Right lung (tissue), 2 donors: ENCODE measurements at regions not wholly inside any gene's neighbourhood (a gene's known extent, or its start where the extent isn't known, plus 50 kb on each side); places are given as distances from the start of the nearest gene placed in this dataset.

ENCODE experiments used
- DNase-seq, 2 donors: peaks; one replicate each; pipeline ENCODE4 v3.0.0-alpha.2; 2013

DNA sequence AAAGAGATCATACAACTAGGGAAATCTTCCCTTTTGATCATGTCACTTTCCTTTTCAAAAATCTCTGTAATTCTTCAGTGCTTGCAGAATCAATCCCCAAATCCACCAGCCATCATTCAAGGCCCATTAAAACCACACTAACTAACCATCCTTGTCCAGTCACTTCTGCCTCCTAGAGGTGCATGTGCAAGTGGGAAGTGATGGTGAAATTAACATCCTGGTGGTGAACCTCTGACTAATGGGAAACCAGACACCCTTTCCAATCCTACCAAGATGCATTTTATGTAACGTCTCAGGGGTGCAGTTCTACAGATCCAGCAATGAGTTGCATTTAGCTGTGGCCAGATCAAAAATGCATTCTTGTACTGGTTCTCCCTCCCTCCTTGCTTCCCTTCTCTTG is 341.8 kb downstream of the RAPGEF2 start:
- DNase-seq = no peak

DNA sequence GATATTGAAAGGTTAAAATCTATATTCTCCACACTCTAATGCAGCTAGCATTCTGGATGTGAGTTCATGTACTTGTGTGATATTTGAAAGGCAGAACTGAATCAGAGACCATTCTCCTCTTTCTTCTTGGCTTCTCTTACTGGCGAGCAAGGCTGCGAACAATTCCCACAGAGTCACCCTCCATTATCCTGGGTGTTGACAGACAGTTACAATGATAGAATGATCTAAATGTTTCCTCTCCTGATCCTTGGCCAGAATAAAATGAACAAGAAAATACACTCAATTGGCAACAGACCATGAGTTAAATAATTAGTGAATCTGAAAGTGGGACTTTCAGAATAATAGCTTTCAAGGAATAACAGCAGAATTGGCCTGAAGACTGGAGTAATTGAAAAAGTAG is 342.8 kb downstream of the RAPGEF2 start:
- DNase-seq = no peak

DNA sequence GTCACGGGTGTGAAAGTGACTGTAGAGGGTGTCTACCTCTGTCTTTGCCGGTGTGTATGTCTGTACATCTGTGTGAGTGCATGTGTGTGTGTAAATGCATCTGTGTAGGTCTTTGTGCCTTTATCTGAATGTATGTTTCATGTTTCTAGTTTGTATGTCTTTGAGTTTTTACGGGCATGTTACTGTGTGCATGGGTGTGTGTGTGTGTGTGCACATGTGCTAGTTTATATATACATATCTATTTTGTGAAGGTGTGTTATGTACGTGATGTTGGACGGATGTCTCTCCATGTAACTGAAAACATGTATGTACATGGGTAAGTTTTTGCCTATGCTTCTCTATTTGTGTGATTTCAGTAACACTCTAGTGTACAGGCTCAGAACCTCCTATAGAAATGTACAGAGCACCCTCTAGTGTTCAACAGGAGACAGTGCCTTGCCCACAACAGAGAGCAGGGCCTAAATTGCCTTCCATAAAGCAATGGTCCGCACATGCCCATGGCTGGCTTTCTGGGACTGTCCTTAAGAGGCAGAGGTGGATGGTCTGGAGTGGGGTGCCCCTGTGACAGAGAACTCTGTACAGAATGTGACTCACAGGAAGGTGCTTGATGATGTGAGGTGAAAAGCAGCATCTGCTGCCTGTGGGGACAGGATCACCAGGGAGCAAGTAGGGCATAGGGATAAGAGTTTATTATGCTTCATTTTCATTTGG is 343.5 kb downstream of the RAPGEF2 start:
- DNase-seq = peak; percentile 51 to 62

DNA sequence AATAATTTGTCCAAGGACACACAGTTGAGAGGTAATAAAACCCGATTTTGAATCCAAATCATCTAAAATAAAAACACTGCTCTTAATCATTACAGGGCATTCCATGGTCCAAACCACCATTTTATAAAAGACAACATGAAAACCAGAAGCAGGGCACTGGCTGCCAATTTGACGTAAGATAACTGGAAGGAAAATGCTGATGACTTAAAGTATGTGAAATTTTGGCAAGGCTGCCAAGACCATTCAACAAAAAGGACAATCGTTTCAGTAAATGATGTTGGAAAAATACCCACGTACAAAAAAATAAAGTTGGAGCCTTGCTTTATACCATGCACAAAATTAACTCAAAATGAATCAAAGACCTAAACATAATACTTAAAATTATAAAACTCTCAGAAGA is 344.4 kb downstream of the RAPGEF2 start:
- DNase-seq = no peak

DNA sequence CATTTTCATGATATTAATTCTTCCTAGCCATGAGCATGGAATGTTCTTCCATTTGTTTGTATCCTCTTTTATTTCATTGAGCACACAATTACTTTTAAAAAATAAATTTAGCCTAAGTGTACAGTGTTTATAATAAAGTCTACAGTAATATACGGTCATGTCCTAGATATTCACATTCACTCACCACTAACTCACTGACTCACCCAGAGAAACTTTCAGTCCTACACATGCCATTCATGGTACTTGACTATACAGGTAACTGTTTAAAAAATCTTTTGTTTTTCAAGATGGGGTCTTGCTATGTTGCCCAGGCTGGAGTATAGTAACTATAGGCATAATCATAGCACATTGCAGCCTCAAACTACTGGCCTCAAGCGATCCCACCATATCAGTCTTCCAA is 348.1 kb downstream of the RAPGEF2 start:
- DNase-seq = no peak

DNA sequence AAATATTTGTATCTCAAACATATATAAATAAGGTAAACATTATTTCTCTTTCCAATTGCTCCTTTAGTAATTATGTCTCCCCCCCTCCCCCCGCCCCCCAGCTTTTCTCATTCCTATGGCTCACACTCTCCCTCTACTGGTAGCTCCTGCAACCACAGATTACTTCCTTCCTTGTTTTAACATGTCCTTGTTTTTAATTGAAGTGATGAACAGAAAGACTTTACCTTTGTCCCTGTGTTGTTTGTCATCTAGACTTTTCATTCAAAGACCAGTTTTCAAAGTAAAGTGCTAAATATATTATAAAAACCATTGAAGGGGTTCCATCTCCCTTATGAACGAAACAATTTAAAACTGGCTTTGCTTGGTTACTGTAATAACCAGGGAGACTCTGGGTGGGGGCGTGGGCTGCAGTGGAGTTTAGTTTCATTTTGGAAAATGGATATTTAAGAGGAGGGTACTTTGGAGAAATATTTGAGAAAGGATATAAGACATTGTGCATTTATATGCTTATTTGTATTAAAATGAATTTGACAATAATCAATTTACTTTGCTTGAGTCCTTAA is 352.9 kb downstream of the RAPGEF2 start:
- DNase-seq = peak in 1 of 2 donors; percentile 14

DNA sequence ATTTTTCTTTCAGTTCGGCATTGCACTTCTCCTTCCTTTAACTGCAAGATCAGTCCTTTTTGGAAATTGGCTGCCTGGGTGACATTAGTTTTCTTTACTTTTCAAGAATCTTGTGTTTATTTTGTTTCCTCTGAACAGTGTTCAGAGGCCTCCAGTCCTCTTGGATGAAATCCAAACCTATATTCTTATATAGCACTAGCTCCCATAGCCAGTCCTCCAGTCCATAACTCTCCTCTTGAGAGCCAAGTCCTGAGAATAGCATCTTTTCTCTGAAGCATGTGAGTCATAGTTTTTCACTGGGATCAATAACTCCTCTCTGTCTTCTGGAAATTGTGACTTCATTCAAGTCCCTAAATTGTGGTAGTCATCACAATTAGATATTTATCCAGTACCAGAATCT is 357.5 kb downstream of the RAPGEF2 start:
- peak in 1 of 2 donors; percentile 12 for DNase-seq

DNA sequence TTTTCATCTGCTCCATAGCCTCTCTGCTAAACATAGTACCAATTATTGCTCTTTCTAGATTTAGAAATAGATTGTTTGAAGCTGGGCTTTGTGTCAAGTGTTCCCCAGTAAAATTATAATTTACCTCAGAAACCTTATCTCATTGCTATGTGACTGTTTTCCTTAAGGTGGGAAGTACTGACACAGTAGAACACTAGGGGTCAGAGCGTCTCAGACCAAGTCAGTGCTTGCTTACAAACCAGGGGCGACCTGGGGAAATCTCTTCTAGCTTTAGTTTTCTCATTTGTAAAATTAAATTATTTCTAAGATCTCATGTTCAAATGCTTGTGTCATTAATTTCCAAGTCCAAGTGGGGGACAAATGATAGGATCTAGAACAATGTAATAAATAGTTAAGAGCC is 360.4 kb downstream of the RAPGEF2 start:
- no peak for DNase-seq

DNA sequence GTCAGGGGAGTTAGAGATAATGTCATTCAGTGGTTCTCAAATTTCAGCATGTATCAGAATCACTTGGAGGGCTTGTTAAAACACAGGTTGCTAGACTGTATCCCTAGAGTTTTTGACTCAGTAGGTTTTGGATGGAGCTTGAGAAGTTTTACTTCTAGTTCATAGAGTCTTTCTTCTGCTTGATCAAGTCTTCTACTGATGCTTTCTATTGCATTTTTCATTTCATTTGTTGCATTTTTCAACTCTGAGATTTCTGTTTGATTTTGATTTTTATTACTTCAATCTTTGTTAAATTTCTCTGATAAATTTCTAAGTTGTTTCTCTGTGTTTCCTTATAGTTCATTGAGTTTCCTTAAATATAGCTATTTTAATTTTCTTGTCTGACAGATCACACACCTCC is 361.4 kb downstream of the RAPGEF2 start:
- no peak for DNase-seq

DNA sequence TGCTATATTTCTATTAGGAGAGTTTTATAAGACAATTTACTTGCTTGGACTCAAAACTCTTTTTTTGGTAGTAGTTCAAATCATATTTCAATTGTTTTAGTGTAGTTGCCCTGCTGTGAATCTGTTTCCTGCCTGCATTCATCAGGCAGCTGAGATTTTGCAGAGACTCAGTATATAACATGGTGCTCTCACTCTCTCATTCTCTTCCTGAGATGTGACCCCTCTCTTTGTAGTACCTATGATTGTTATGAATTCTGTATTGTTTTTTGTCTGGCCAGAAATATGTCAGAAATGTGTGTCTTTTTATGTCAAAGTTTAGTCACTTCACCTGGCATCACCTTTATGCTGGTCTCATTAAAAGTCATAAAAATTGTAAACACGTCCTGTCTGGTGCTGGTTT is 374.0 kb downstream of the RAPGEF2 start:
- no peak for DNase-seq

DNA sequence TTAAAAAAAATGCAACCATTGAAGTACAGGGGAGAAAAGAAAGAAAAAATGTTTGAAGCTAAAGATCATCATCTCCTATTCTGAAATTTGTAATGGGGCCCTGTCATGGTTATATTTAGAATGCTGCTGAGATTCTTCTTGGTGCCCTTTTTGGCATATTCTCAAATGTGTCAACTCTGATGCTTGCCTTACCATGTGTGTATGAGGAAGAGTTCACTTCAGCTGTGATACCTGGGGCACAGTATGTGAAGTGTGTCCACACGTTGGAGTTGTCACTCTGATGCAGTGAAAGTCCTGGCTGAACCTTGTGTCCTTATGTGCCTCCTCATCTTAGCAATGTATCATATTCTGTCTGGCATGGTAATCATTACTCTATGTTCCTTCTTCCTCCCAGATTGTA is 377.9 kb downstream of the RAPGEF2 start:
- DNase-seq = no peak

DNA sequence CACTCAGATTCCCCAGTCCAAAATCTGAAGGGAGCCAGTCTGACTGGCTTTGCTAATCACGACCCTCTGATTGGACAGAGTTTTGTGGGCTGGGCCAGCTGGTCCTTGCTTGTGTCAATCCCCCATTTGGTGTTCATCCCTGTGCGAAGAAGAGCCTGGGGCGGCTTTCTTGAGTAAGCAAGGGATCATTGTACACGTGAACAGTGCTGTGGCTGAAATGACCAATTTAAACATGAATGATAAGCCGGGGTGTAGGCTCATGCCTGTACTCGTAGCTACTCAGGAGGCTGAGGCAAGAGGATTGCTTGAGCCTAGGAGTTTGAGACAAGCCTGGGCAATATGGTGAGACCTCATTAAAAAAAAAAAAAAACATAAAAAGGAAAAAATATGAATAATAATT is 379.1 kb downstream of the RAPGEF2 start:
- DNase-seq = no peak

DNA sequence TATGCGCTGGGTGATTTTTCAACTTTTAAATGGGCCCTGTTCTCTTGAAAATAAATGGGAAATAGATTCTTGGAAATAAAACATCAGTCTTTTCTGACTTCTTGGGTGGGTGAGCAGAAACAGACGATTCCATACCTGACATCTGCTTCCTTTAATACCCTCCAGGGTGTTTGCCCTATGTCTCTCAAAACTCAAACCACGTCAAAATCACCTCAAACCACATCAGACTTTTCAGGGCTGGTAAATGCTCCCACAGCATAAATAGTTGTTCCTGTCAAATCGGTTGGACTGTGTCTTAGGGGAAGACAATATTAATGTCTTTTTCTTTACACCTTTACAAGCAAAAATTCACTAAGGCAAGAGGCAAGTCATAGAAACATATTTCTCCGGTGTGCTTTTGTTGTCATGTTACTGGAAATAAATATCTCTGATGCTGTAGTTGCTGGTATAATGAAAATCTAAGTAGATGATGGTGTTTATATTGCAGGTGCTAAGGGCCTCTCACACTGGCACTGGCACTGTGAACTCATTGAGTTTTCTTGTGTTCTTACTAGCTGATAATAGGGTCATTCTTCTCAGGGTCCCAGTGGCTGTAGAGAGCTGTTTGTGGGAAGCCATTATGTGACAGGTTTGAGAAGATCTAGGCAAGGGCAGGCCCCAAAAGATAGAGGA is 380.4 kb downstream of the RAPGEF2 start:
- no peak for DNase-seq

DNA sequence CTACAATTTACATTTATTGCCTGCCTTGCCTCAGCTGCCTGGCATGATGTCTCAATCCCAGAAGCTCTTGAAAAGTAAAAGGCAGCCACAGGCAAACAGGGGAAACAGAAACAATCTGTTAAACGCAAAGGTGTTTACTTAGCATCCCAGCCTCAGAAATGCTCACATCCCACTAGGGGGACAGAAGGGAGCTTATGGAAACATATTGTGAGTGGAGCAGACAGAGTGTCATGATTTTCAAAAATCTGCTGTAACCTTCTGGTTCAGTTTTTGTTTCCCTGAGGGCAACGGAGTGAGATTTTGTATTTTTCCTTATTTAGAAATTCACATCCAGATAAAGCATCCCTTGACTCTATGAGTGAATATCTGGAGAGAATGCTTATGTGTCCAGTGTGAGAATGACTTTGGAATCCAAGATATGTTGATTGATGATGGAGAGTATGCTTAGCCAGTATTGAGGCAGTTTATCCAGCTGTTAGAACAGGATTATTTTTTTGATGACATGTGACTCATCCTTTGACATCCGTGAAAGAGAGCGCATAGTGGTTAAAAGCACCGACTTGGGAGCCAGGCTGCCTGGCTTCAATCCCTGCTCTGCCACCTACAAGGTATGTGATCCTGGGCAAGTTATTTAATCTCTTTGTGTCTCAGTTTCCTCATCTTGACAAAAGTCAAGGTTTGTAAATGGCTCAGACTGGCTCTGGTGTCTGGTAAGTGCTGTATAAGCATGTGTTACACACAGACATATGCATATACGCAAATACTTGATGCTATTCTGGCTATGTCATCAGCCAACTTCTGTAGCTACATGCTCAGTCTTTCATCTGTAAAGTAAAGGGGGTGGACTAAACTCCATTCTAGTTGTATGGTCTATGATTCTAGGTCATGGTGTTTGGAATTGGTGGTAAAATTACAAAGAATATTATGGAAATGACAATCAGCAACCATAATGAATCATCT is 381.2 kb downstream of the RAPGEF2 start:
- DNase-seq = no peak

DNA sequence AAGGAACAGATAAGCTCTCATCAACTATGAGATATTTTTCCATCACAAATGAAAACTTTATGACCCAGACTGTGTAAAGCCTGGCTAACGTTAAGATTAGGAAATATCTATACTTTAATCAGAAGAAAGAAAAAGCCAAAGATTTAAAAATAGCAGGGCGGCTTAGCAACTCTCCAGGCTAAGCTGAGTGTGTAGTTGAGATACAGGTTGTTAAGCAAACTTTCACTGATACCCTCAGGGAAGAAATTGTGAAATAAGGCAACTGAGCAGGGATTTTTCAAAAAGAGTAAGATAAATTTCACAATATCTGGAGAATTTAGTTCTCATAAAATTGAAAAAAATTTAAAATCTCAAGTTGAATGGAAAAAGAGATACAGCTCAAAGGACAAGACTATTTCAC is 382.0 kb downstream of the RAPGEF2 start:
- no peak for DNase-seq

DNA sequence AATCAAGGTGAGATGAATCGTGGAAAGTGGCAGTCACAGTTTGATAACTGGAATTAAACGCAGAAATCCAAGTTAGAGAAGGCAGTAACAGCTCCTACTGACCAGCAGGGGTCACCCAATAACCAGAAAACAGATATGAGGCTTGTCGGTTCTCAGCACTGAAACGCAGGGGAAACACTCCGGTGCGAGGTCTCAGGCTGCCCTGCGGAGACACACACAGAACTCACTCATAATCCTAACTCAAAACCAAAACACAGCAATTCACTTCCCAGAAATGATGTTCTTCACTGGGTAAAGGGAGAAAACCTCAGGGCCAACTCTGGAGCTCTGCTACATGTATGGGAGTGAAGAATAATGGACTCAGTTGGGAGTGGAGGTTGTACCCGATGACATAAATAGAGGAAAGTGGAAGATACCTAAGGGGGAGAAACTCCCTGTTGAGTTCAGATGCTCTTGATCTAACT is 384.4 kb downstream of the RAPGEF2 start:
- DNase-seq = peak; percentile 55 to 72

DNA sequence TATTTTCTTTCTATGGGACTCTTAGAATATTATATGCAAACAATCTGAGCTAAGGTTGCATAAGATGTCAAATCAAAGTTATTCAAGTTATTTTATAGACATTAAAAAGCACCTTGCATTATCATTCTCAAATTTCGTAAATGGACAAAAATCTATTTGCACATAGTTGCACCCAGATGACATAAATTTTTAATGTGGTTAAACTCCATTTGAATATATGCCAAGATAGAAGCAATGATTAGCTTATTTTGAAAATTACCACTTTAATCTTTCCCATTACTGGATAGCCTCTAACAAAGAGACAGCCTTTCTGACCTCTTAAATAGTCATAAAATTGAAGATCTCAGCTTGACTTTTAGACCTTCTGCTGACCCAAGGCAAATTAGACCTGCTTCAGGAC is 386.8 kb downstream of the RAPGEF2 start:
- no peak for DNase-seq

DNA sequence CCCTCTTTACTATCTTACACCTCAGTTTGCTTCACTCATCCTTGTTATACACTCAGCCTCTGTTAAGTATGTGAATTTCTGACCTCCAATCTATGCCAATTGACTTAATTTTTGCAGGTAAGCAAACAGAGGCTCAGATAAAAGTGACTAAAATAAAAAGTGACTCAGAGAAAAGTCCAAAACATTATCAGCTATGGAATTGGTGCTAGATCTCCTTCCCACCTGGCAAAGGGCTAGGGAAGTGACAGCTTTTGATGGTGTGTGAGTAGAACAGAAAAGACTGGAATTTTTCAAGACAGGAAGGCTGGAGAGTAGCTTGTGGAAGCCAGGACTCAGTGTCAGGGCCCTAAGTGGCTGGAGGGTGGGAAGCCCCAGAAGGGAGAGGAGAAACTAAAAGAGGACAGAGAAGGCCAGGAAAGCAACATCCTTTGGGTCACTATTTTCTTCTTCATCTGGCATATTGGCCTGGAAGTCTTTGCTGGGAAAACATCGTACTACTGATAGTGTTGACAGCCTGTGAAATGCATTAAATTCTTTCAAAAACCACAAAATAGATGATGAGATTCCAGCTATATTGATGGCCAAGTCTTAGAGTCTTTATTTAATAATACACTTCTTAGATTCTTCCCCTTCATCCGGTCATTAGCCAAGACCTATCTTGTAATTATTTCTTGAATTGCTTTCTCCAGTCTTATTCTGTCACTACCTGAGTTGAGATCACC is 392.8 kb downstream of the RAPGEF2 start:
- no peak for DNase-seq

DNA sequence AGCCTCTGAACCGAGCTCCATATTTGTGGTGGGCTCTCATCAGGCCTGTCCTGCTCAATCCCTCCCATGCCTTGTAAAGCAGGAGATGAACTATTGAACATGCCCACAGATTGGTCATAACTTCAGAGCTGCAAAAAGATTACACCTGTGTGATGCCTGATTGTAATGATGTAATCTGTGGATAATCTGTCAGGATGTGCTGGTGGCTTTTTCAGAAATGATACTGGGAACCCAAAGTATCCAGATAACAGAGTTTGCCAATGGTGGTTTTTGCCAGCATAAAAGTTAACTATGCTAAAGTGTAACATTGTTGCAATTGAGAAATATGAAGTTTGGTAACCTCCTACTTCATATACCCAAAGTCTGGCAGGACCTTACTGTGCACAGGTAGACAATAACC is 393.4 kb downstream of the RAPGEF2 start:
- DNase-seq = no peak

DNA sequence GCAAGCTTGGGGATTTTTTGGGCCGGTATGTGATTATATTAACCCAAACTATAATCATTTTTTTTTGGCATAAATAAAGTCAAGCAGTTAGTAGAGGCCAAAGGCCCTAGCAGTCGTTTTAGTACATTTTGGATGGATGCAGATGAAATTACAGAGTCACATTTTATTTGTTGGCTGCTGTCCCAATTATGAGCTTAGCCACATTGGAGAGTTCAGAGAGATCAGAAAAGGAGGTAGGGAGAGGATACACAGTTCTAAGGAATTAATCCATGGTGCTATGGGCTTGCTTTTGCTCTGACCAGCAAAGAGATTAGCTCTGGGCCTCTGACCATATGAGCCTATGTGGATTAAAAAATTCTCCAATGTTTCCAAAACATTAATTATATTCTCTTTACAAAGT is 395.1 kb downstream of the RAPGEF2 start:
- DNase-seq = peak; percentile 26 to 32

DNA sequence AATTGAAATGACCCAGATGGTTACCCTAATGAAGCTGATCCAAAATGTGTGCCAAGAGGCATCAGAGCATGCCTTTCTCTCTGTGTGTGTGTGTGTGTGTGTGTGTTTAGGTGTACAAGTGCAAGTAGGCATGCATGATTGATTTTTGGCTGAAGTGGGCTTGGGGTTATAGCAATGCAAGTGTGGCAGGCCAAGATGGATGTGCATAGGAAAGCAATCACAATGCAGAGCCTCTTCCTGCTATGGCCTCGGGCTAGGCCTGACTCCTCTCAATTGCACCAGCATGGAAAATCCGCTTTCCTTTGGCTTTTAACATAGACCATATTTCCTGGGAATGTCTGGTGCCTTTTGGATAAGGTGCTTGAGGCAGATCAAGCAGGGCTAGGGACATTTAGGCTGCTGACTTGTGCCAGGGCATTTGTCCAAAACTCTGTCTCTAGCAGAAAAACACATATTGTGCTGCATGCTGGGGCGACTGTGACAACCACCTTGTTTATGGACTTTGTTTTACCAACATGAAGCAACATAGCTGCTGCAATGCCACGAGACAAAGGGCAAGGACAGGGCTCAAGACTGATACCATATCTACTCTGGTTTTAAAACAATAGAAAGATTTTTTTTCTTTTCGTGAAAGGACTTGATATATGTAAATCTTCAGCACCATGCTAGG is 395.7 kb downstream of the RAPGEF2 start:
- peak; percentile 6 to 12 for DNase-seq
